GM21723 (cell line): ENCODE measurements at regions not wholly inside any gene's neighbourhood (a gene's known extent, or its start where the extent isn't known, plus 50 kb on each side); places are given as distances from the start of the nearest gene placed in this dataset.

ENCODE experiments used
- ATAC-seq: cut with Tn5 transposase; IDR thresholded peaks from one replicate; pipeline ENCODE4 v1.9.1; 2021; ENCODE audit warnings: mild to moderate bottlenecking, moderate library complexity; ENCODE audit not compliant: unreplicated experiment

GRCh38 chr12:115763376-115763775 lies 514.1 kb downstream of the MED13L start:
- no peak for ATAC-seq

GRCh38 chr12:115762936-115763335 lies 514.6 kb downstream of the MED13L start:
- no peak for ATAC-seq

GRCh38 chr12:115761784-115762183 lies 515.7 kb downstream of the MED13L start:
- ATAC-seq: no peak

GRCh38 chr12:115760231-115760630 lies 517.3 kb downstream of the MED13L start:
- no peak for ATAC-seq

- no peak for ATAC-seq
These were observed 518.4 kb downstream of the MED13L start for GRCh38 chr12:115758877-115759620.

- no peak for ATAC-seq
These were observed 519.3 kb downstream of the MED13L start for GRCh38 chr12:115758183-115758582.

- no peak for ATAC-seq
These were observed 520.7 kb downstream of the MED13L start for GRCh38 chr12:115756804-115757203.

GRCh38 chr12:115756271-115756670 lies 521.2 kb downstream of the MED13L start:
- no peak for ATAC-seq

GRCh38 chr12:115755725-115756085 lies 521.8 kb downstream of the MED13L start:
- no peak for ATAC-seq

GRCh38 chr12:115755061-115755724 lies 522.3 kb downstream of the MED13L start:
- ATAC-seq: no peak

GRCh38 chr12:115752913-115753726 lies 524.4 kb downstream of the MED13L start:
- no peak for ATAC-seq

- ATAC-seq: no peak
These were observed 525.3 kb downstream of the MED13L start for GRCh38 chr12:115752156-115752555.

GRCh38 chr12:115750340-115750739 lies 527.2 kb downstream of the MED13L start:
- no peak for ATAC-seq

GRCh38 chr12:115749071-115749841 lies 528.2 kb downstream of the MED13L start:
- ATAC-seq: no peak

GRCh38 chr12:115740586-115741155 lies 536.8 kb downstream of the MED13L start:
- ATAC-seq: no peak

- ATAC-seq: no peak
These were observed 539.6 kb downstream of the MED13L start for GRCh38 chr12:115737895-115738294.

GRCh38 chr12:115736360-115736759 lies 541.1 kb downstream of the MED13L start:
- ATAC-seq: no peak

- no peak for ATAC-seq
These were observed 546.4 kb downstream of the MED13L start for GRCh38 chr12:115730975-115731541.

- no peak for ATAC-seq
These were observed 550.8 kb downstream of the MED13L start for GRCh38 chr12:115726691-115727090.

GRCh38 chr12:115722181-115722580 lies 555.3 kb downstream of the MED13L start:
- no peak for ATAC-seq
